ENCODE measurements at regions not wholly inside any gene's neighbourhood (a gene's known extent, or its start where the extent isn't known, plus 50 kb on each side); places are given as distances from the start of the nearest gene placed in this dataset.

DNA sequence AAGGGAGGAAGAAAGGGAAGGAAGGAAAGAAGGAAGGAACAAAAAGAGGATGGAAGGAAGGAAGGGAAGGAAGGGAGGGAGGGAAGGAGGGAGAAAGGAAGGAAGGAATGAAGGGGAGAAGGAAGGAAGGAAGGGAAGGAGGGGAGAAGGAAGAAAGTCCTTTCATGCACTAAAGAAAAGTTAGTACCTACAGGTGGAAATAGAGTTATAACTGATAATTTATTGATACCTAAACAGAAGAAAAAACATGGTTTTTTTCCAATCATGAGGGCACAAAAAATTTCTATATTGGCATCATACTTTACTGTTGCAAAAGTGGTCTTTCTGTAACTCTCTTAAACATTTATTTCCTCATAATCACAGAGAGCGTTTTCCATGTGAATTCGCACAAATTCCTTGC, 659.4 kb downstream of the MAFB start:
- no peak overlapping the region for H3K4me3 Mint-ChIP-seq
- peaks cover 8% of the 10 kb centered on the region for H3K27me3 Mint-ChIP-seq
- POLR2A ChIA-PET, result no interaction called here
- Histone ChIP-seq H3K27ac (ENCODE audit: low read depth in 1 of 2, low read length in 2 of 2) (no peak overlapping the region), H3K4me1 (ENCODE audit: insufficient read depth, low read length) (no peaks in the 10 kb centered on the region), H3K9me3 (ENCODE audit: control insufficient read depth in 1 of 2, insufficient read depth in 1 of 2, low read length in 2 of 2) (no peaks in the 10 kb centered on the region), H3K36me3 (ENCODE audit: insufficient read depth, low read length) (no peaks in the 10 kb centered on the region), H3K4me3 (ENCODE audit: low read length) (no peak overlapping the region), H3K27me3 (ENCODE audit: control insufficient read depth in 1 of 2, insufficient read depth in 2 of 2, low read length in 2 of 2) (no peaks in the 10 kb centered on the region)
- no peak for DNase-seq
- TF ChIP-seq, protein P1, sequence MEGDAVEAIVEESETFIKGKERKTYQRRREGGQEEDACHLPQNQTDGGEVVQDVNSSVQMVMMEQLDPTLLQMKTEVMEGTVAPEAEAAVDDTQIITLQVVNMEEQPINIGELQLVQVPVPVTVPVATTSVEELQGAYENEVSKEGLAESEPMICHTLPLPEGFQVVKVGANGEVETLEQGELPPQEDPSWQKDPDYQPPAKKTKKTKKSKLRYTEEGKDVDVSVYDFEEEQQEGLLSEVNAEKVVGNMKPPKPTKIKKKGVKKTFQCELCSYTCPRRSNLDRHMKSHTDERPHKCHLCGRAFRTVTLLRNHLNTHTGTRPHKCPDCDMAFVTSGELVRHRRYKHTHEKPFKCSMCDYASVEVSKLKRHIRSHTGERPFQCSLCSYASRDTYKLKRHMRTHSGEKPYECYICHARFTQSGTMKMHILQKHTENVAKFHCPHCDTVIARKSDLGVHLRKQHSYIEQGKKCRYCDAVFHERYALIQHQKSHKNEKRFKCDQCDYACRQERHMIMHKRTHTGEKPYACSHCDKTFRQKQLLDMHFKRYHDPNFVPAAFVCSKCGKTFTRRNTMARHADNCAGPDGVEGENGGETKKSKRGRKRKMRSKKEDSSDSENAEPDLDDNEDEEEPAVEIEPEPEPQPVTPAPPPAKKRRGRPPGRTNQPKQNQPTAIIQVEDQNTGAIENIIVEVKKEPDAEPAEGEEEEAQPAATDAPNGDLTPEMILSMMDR (IDR thresholded peaks at IDR 0.05), result no peak
- intact Hi-C loops (cut with DNase I, micrococcal nuclease), result no loop called here
- ATAC-seq (ENCODE audit: poor library complexity), result no peak
- H3K9me3 Mint-ChIP-seq, result peaks cover 4% of the 10 kb centered on the region
- H3K27ac Mint-ChIP-seq, result no peak overlapping the region
- no peaks in the 10 kb centered on the region for H3K36me3 Mint-ChIP-seq (ENCODE audit: low read depth)
- no peaks in the 10 kb centered on the region for H3K4me1 Mint-ChIP-seq (ENCODE audit: low read depth)
- CTCF ChIA-PET, result no interaction called here

DNA sequence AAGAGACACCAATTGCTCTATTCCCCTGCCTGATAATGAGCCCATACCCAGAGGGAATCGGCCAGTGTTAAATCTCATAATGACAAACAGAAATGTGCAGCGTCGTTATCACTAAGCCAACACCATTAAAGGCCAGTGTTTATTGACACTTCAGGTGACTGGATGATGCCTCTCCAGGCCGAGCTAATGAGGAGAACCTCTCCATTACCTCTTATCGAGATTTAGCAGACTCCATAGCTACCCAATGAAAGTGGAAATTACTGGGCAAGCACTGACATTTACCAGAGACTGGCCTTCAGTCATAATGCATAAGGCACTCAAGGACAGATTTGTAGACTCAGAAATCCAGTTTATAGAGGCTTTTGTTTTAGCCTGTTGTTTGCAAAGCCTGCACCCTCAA, 669.5 kb downstream of the MAFB start:
- POLR2A ChIA-PET, result no interaction called here
- CTCF ChIA-PET, result no interaction called here
- no peak overlapping the region for H3K4me3 Mint-ChIP-seq
- Histone ChIP-seq H3K27ac (ENCODE audit: low read depth in 1 of 2, low read length in 2 of 2) (no peak overlapping the region), H3K36me3 (ENCODE audit: insufficient read depth, low read length) (no peaks in the 10 kb centered on the region), H3K27me3 (ENCODE audit: control insufficient read depth in 1 of 2, insufficient read depth in 2 of 2, low read length in 2 of 2) (no peaks in the 10 kb centered on the region), H3K4me3 (ENCODE audit: low read length) (no peak overlapping the region), H3K9me3 (ENCODE audit: control insufficient read depth in 1 of 2, insufficient read depth in 1 of 2, low read length in 2 of 2) (no peaks in the 10 kb centered on the region), H3K4me1 (ENCODE audit: insufficient read depth, low read length) (no peaks in the 10 kb centered on the region)
- H3K27me3 Mint-ChIP-seq, result no peaks in the 10 kb centered on the region
- H3K9me3 Mint-ChIP-seq, result peaks cover 5% of the 10 kb centered on the region
- DNase-seq, result no peak
- intact Hi-C loops (cut with DNase I, micrococcal nuclease), result no loop called here
- TF ChIP-seq, protein P1 (IDR thresholded peaks at IDR 0.05), result no peak
- no peaks in the 10 kb centered on the region for H3K36me3 Mint-ChIP-seq (ENCODE audit: low read depth)
- no peak for ATAC-seq (ENCODE audit: poor library complexity)
- H3K27ac Mint-ChIP-seq, result no peak overlapping the region
- H3K4me1 Mint-ChIP-seq (ENCODE audit: low read depth), result no peaks in the 10 kb centered on the region

DNA sequence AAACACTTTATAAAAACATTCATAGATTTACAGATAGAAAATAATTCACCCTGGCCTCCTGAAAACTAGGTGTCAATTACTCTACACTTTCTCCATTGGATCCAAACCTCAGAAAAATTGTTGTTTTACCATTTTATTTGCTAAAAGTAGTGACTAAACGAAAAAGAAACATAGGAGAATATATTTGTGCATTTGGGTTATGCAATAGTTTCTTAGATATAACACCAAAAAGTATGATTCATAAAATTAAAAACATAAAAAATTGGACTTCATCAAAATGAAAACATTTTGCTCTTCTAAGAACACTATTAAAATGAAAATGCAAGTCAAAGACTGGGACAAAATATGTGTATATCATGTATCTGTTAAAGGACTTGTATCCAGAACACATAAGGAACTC, 671.3 kb downstream of the MAFB start:
- Mint-ChIP-seq H3K4me3 (no peak overlapping the region), H3K27me3 (no peaks in the 10 kb centered on the region), H3K36me3 (ENCODE audit: low read depth) (no peaks in the 10 kb centered on the region), H3K27ac (no peak overlapping the region), H3K9me3 (peaks cover 2% of the 10 kb centered on the region), H3K4me1 (ENCODE audit: low read depth) (no peaks in the 10 kb centered on the region)
- intact Hi-C loops (cut with DNase I, micrococcal nuclease), result no loop called here
- ATAC-seq (ENCODE audit: poor library complexity) (no peak), DNase-seq (no peak)
- Histone ChIP-seq H3K4me1 (ENCODE audit: insufficient read depth, low read length) (no peaks in the 10 kb centered on the region), H3K36me3 (ENCODE audit: insufficient read depth, low read length) (no peaks in the 10 kb centered on the region), H3K9me3 (ENCODE audit: control insufficient read depth in 1 of 2, insufficient read depth in 1 of 2, low read length in 2 of 2) (no peaks in the 10 kb centered on the region), H3K4me3 (ENCODE audit: low read length) (no peak overlapping the region), H3K27me3 (ENCODE audit: control insufficient read depth in 1 of 2, insufficient read depth in 2 of 2, low read length in 2 of 2) (no peaks in the 10 kb centered on the region), H3K27ac (ENCODE audit: low read depth in 1 of 2, low read length in 2 of 2) (no peak overlapping the region)
- ChIA-PET CTCF (no interaction called here), POLR2A (no interaction called here)
- TF ChIP-seq, protein P1 (IDR thresholded peaks at IDR 0.05), result no peak
